ENCODE measurements at regions not wholly inside any gene's neighbourhood (a gene's known extent, or its start where the extent isn't known, plus 50 kb on each side); places are given as distances from the start of the nearest gene placed in this dataset.

DNA sequence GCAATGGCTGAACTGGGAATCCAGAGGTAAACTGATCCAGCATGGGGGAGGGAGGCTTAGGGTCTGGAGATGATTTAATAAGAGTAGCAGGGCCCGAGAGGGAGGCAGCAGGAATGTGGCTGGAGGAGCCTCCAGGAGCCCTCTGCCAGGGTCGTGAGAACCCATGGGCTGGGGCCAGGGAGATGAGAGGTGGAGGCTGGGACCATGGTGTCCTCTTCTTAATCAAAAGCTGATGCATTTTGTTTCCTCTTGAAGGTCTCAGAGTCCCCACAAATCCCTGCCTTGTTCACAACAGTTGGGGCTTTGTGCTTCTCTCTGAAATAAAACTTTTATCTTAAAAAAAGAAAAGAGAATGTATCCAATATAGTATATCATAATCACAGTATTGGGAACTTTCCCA, 123.7 kb upstream of the ZNF516 start (continued):
- TF ChIP-seq FOXJ3 (CRISPR knock-in tag; IDR thresholded peaks at IDR 0.05) (no peak), RXRA (IDR thresholded peaks at IDR 0.05; ENCODE audit: borderline replicate concordance, low read depth) (no peak), MXI1 (IDR thresholded peaks at IDR 0.05; ENCODE audit: low read depth, low read length) (no peak), TCF12 (IDR thresholded peaks at IDR 0.05) (no peak), FOSL2 (IDR thresholded peaks at IDR 0.05; ENCODE audit: borderline replicate concordance, low read depth) (no peak)
- TF ChIP-seq, protein P1, sequence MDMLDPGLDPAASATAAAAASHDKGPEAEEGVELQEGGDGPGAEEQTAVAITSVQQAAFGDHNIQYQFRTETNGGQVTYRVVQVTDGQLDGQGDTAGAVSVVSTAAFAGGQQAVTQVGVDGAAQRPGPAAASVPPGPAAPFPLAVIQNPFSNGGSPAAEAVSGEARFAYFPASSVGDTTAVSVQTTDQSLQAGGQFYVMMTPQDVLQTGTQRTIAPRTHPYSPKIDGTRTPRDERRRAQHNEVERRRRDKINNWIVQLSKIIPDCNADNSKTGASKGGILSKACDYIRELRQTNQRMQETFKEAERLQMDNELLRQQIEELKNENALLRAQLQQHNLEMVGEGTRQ (IDR thresholded peaks at IDR 0.05; ENCODE audit: borderline replicate concordance, low read depth, low read length): no peak

- Histone ChIP-seq H3K27me3 (ENCODE audit: insufficient read depth) (no peaks in the 10 kb centered on the region), H3K79me2 (ENCODE audit: insufficient read depth) (no peaks in the 10 kb centered on the region), H4K20me1 (ENCODE audit: insufficient read depth) (no peaks in the 10 kb centered on the region), H3K27ac (ENCODE audit: low read depth in 2 of 2, low read length in 1 of 2) (no peak overlapping the region), H3K9me3 (no peaks in the 10 kb centered on the region), H3K4me2 (no peak overlapping the region), H3K4me3 (ENCODE audit: low read depth in 2 of 2, low read length in 1 of 2) (no peak overlapping the region), H2AFZ (ENCODE audit: low read depth) (no peak overlapping the region), H3F3A (replicated peaks; ENCODE audit: insufficient read depth) (no peaks in the 10 kb centered on the region), H3K4me1 (ENCODE audit: control insufficient read depth in 1 of 2, insufficient read depth in 2 of 2, low read depth in 1 of 2, low read length in 1 of 2) (peaks cover 0 to 4% of the 10 kb centered on the region in 2 experiments; a peak in 1 of 4 replicates), H3K9ac (no peak overlapping the region), H3K36me3 (replicated peaks in 1 of 2; ENCODE audit: control insufficient read depth in 1 of 2, insufficient read depth in 2 of 2, low read length in 1 of 2) (no peaks in the 10 kb centered on the region), H3K9me2 (no peaks in the 10 kb centered on the region)
- WGBS (ENCODE audit: low lambda C conversion rate): 52% methylated on average over 5 of the region's 7 CpGs
- ChIA-PET POLR2A (no interaction called here), CTCF (interaction anchor here (1.2 kb wide), 1 partner anchor 93 kb away, joined by 3 read pairs; no protein-coding TSS in a partner anchor)
- no peak for DNase-seq
- TF ChIP-seq ELF1 (IDR thresholded peaks at IDR 0.05) (no peak), RAD21 (IDR thresholded peaks at IDR 0.05; ENCODE audit: low read length) (no peak), TAF1 (IDR thresholded peaks at IDR 0.05; ENCODE audit: borderline replicate concordance, low read depth, low read length) (no peak), RXRA (IDR thresholded peaks at IDR 0.05; ENCODE audit: borderline replicate concordance, low read depth) (no peak)
- TF ChIP-seq, protein P1 (IDR thresholded peaks at IDR 0.05; ENCODE audit: borderline replicate concordance, low read depth, low read length): no peak
- TF ChIP-seq, protein P2, sequence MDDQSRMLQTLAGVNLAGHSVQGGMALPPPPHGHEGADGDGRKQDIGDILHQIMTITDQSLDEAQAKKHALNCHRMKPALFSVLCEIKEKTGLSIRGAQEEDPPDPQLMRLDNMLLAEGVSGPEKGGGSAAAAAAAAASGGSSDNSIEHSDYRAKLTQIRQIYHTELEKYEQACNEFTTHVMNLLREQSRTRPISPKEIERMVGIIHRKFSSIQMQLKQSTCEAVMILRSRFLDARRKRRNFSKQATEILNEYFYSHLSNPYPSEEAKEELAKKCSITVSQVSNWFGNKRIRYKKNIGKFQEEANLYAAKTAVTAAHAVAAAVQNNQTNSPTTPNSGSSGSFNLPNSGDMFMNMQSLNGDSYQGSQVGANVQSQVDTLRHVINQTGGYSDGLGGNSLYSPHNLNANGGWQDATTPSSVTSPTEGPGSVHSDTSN (IDR thresholded peaks at IDR 0.05): no peak
Measured at GRCh38 chr18:76616373-76616772, 121.3 kb upstream of the ZNF516 start.

GRCh38 chr18:76615065-76615733, 120.2 kb upstream of the ZNF516 start:
- Histone ChIP-seq H3K9me3 (no peaks in the 10 kb centered on the region), H3K9me2 (no peaks in the 10 kb centered on the region), H3K4me3 (ENCODE audit: low read depth in 2 of 2, low read length in 1 of 2) (no peak overlapping the region), H3K4me2 (no peak overlapping the region), H3K27me3 (ENCODE audit: insufficient read depth) (no peaks in the 10 kb centered on the region), H2AFZ (ENCODE audit: low read depth) (no peak overlapping the region), H3F3A (replicated peaks; ENCODE audit: insufficient read depth) (no peaks in the 10 kb centered on the region), H3K36me3 (replicated peaks in 1 of 2; ENCODE audit: control insufficient read depth in 1 of 2, insufficient read depth in 2 of 2, low read length in 1 of 2) (no peaks in the 10 kb centered on the region), H3K4me1 (ENCODE audit: control insufficient read depth in 1 of 2, insufficient read depth in 2 of 2, low read depth in 1 of 2, low read length in 1 of 2) (peaks cover 0 to 5% of the 10 kb centered on the region in 2 experiments; a peak in 1 of 4 replicates), H3K27ac (ENCODE audit: low read depth in 2 of 2, low read length in 1 of 2) (no peak overlapping the region), H4K20me1 (ENCODE audit: insufficient read depth) (no peaks in the 10 kb centered on the region), H3K79me2 (ENCODE audit: insufficient read depth) (no peaks in the 10 kb centered on the region), H3K9ac (no peak overlapping the region)
- ChIA-PET CTCF (no interaction called here), POLR2A (no interaction called here)
- 54% methylated on average over 17 of the region's 17 CpGs for WGBS (ENCODE audit: low lambda C conversion rate)
- DNase-seq: no peak
- no peak for TF ChIP-seq POLR2AphosphoS5 (IDR thresholded peaks at IDR 0.05; ENCODE audit: low read depth, low read length)
- TF ChIP-seq SIN3A (IDR thresholded peaks at IDR 0.05; ENCODE audit: borderline replicate concordance, low read depth, low read length): no peak
- no peak for TF ChIP-seq NFIC (IDR thresholded peaks at IDR 0.05; ENCODE audit: borderline replicate concordance)
- TF ChIP-seq, protein P3, sequence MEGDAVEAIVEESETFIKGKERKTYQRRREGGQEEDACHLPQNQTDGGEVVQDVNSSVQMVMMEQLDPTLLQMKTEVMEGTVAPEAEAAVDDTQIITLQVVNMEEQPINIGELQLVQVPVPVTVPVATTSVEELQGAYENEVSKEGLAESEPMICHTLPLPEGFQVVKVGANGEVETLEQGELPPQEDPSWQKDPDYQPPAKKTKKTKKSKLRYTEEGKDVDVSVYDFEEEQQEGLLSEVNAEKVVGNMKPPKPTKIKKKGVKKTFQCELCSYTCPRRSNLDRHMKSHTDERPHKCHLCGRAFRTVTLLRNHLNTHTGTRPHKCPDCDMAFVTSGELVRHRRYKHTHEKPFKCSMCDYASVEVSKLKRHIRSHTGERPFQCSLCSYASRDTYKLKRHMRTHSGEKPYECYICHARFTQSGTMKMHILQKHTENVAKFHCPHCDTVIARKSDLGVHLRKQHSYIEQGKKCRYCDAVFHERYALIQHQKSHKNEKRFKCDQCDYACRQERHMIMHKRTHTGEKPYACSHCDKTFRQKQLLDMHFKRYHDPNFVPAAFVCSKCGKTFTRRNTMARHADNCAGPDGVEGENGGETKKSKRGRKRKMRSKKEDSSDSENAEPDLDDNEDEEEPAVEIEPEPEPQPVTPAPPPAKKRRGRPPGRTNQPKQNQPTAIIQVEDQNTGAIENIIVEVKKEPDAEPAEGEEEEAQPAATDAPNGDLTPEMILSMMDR (IDR thresholded peaks at IDR 0.05): no peak
- no peak for TF ChIP-seq MEF2A (IDR thresholded peaks at IDR 0.05; ENCODE audit: borderline replicate concordance, low read depth)
- TF ChIP-seq SMC3 (IDR thresholded peaks at IDR 0.05; ENCODE audit: low read depth, low read length): no peak
- no peak for TF ChIP-seq TAF1 (IDR thresholded peaks at IDR 0.05; ENCODE audit: borderline replicate concordance, low read depth, low read length)
- no peak for TF ChIP-seq TEAD4 (IDR thresholded peaks at IDR 0.05; ENCODE audit: borderline replicate concordance, insufficient read depth)
- no peak for TF ChIP-seq ELF1 (IDR thresholded peaks at IDR 0.05)
- TF ChIP-seq JUND (IDR thresholded peaks at IDR 0.05): no peak
- TF ChIP-seq RFX5 (IDR thresholded peaks at IDR 0.05; ENCODE audit: low read length): no peak

Measured in SK-N-SH (cell line).